C4-2B (cell line): ENCODE measurements at regions not wholly inside any gene's neighbourhood (a gene's known extent, or its start where the extent isn't known, plus 50 kb on each side); places are given as distances from the start of the nearest gene placed in this dataset.

ENCODE experiments used
- H3K27ac ChIP-seq: fragments of 450-650 bp; 2 replicates; pipeline ENCODE4 v1.5.1; 2017
- CTCF ChIP-seq: fragments of 450-650 bp; conservative IDR thresholded peaks from 2 replicates; pipeline ENCODE4 v1.5.1; 2017; ENCODE audit warnings: mild to moderate bottlenecking
- ZFX ChIP-seq: fragments of 450-650 bp; IDR thresholded peaks from 2 replicates; pipeline ENCODE4 v1.6.1; 2017

GRCh38 chr2:2691419-2691818 lies 360.3 kb upstream of the MYT1L start:
- TF ChIP-seq CTCF (no peak), ZFX (no peak)

GRCh38 chr2:2690985-2691384 lies 359.9 kb upstream of the MYT1L start:
- TF ChIP-seq ZFX (no peak), CTCF (no peak)
- H3K27ac ChIP-seq, result no peak overlapping the region

More at GRCh38 chr2:2691419-2691818, 360.3 kb upstream of the MYT1L start:
- no peak overlapping the region for H3K27ac ChIP-seq

- TF ChIP-seq ZFX, result no peak
- no peak for TF ChIP-seq CTCF
- H3K27ac ChIP-seq, result no peak overlapping the region
These were observed 358.2 kb upstream of the MYT1L start for GRCh38 chr2:2689306-2689705.

GRCh38 chr2:2688254-2688653 lies 357.2 kb upstream of the MYT1L start:
- TF ChIP-seq ZFX (no peak), CTCF (no peak)
- H3K27ac ChIP-seq, result no peak overlapping the region

- TF ChIP-seq CTCF (no peak), ZFX (no peak)
- H3K27ac ChIP-seq, result no peak overlapping the region
These were observed 356.7 kb upstream of the MYT1L start for GRCh38 chr2:2687745-2688144.

GRCh38 chr2:2686222-2686621 lies 355.1 kb upstream of the MYT1L start:
- no peak overlapping the region for H3K27ac ChIP-seq
- no peak for TF ChIP-seq CTCF
- no peak for TF ChIP-seq ZFX

GRCh38 chr2:2683606-2684224 lies 352.6 kb upstream of the MYT1L start:
- TF ChIP-seq CTCF (no peak), ZFX (no peak)
- no peak overlapping the region for H3K27ac ChIP-seq
